ENCODE measurements at regions not wholly inside any gene's neighbourhood (a gene's known extent, or its start where the extent isn't known, plus 50 kb on each side); places are given as distances from the start of the nearest gene placed in this dataset.

DNA sequence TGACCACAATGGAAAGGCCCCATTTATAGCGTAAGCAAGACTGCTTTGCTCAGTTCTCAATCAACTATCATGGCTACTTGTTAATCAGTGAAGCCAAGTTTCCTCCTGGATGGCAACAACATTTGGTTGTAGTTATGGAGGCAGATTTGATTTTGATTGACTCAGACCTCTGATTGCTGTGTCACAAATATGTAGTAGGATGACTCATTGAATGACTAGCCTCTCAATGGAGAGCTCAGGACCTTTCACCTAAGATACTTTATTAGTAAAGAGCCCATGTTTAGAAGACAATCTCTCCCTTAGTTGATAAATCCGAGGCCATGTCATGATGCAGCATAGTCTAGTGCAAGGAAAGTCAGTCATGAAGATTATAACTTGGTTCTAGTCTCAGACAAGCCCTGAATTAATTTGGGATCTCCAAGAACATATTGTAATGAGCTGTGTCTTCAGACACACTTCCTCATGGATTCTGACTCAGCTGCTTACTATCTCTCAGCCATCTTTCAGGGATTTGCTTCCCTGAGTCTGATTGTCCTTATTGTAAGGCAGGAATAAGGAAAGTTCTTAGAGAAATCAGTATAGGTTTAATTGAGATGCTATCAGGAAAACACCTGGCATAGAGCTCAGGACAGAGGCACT lies 397.4 kb upstream of the TMCO5A start:
- no peak overlapping the region for H3K4me3 ChIP-seq (ENCODE audit: low read depth, low read length)
- DNase-seq (ENCODE audit: low read depth): no peak

DNA sequence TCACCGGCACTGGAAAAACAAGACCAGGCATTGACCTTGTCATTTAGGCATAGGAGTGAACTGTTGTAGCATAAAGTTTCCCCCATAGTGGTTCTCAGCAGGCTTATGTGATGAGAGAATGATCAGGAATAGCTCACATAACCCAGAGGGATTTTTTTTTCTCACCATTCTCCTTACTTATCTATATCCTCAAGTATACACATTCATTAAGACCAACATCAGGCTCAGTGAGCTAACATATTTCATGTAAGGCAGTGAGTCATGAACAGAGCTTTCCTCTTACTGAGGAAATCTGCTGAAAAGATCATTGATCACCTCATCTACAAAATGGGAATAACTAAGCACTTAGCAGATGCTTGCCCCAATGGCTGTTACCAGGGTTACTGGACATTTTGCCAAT lies 396.6 kb upstream of the TMCO5A start:
- DNase-seq (ENCODE audit: low read depth): peak; percentile 7
- H3K4me3 ChIP-seq (ENCODE audit: low read depth, low read length): no peak overlapping the region

DNA sequence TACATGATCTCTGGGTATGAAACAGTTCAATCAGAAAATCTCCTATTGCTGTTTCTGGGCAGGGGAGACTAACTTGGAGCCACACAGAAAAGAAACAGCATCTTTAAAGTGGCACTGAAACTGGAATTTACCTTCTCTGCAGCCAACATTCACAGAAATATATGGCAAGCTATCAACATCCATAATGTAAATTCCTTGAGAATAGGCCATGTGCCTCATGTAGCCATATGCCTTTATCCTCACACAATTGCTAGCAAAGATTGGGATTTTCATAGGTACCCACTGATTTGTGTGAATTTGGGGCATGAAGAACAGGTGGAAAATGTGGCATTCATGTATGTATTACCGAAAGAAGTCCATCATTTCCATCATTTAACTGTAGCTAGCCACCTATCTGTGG lies 386.3 kb upstream of the TMCO5A start:
- no peak for DNase-seq (ENCODE audit: low read depth)
- H3K4me3 ChIP-seq (ENCODE audit: low read depth, low read length): no peak overlapping the region

DNA sequence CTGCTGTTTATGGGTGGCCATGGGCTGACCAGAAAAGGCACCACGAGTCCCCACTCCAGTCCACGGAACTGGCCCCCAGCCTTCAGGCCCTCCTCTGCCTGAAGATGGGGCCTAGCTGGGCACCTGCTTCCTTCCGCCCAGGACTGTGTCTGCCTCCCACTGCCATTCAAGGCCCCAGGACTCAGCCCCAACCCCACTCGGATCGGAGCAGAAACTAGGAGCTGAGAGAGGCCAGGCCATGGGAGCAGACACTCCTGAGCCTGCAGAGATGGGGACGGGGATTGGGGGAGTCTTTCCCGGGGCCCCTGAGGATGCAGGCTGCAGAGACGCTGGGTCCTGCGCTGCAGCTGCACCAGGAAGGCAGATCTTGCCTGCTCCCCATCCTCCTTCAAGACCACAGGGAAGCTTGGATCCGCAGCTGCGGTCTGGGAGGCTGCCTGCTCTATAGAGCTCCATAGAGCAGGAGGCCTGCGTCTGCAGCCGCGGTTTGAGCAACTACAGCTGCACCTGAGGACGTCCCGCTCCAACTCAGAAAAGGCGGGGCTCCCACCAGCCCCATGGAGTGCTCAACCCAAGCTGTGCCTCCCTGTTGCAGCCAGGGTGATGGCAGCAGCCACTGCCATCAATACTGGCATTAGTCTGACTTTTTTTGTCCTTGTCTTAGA lies 383.9 kb upstream of the TMCO5A start:
- DNase-seq (ENCODE audit: low read depth): no peak

DNA sequence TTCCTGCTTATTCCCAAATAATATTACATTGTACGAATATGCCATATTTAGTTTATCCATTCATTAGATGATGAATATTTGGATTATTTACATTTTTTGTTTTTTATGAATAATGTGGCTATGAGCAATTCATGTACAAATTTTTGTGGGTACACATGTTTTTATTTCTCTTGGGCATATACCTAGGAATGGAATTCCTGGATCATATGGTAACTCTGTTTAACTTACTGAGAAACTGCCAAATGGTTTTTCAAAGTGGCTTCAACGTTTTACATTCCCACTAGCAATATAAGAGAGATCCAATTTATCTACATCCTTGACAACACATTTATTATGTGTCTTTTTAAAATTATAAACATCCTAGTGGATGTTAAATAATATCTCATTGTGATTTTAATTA lies 362.0 kb upstream of the TMCO5A start:
- DNase-seq (ENCODE audit: low read depth): no peak
- H3K4me3 ChIP-seq (ENCODE audit: low read depth, low read length): no peak overlapping the region

More for the DNA sequence above, 383.9 kb upstream of the TMCO5A start:
- no peak overlapping the region for H3K4me3 ChIP-seq (ENCODE audit: low read depth, low read length)

DNA sequence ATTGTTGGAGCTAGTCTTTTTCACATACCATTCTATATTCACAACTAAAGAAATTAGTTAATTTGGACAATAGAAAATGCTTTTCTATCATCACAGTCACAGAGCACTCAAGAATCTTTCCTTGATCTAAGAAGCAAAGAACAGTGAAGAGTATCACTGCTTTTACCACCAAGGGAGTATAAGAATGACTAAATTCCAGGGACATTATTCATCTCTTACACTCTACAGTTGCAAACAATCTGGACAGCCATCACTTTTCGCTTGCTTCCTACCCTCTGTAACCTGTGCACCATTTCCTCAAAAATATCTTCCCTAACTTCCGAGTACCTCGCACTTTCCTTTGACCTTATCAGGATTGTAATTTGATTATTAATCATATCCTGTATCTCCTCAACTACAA lies 359.5 kb upstream of the TMCO5A start:
- no peak for DNase-seq (ENCODE audit: low read depth)
- no peak overlapping the region for H3K4me3 ChIP-seq (ENCODE audit: low read depth, low read length)

DNA sequence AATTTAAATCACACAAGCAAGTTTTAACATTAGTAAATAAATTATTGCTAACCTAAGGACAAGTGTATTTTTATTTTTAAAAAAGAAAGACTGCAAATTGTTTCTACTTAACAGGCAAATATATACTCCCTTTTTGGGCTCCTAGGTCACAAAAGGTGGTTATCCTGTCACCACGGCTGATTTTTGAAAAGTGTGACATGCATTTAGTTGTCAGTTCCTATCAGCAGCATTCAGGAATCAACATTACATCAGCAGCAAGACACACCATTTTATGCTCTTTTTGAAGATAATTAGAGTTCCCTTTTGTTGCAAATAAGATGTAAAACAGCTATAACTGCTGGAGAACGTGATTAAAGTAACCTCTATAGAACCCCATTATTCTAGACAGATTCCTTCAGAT lies 357.5 kb upstream of the TMCO5A start:
- no peak for DNase-seq (ENCODE audit: low read depth)
- H3K4me3 ChIP-seq (ENCODE audit: low read depth, low read length): no peak overlapping the region

DNA sequence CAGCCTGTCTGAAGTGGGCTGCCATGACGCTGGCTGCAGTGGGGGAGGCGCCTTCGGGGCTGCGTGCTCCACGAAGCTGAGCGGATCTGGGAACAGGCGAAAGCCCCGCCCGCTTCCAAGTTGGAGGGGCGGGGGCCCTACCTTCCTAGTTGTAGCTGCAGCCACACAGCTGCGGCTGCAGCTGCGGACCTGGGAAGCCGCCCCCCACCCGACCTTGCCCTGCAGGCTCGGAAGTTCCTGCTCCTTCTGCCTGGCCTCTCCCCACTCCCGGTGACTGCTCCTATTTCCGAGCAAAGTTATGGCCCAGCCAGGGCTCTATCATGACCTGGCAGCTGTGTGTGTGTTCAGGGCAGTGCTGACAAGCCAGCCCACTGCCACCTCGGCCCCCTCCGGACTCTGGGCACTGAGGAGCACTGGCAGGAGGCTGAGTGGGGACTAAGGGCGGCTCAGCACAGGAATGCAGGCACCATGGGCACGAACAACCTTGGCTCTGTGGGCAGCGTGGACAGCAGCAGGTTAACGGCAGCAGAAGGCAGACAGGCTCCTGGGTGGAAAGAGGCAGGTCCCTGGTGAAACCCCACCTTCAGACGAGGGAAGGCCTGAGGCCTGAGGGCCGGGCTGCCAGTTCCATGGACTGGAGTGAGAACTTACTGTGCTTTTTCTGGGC lies 352.4 kb upstream of the TMCO5A start:
- DNase-seq (ENCODE audit: low read depth): no peak
- no peak overlapping the region for H3K4me3 ChIP-seq (ENCODE audit: low read depth, low read length)

DNA sequence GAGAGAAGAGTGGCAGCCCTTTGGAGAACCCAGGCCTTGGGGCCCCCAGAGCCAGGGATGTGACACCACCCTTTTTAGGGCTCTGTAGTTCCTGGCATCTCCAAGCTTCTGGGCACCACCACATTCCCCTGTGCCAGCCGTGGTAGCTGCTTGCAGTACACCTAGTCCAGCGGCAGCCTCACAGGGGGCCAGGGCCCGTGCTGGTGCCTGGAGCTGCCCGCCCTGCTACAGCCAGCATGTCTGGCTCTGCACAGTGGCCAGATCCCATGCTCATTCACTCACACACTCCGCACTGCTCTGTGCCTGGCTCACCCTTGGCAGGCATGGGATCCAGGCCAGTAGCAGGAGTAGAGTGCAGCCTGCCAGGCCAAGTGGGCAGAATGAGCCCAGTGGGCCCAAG lies 351.6 kb upstream of the TMCO5A start:
- no peak for DNase-seq (ENCODE audit: low read depth)
- no peak overlapping the region for H3K4me3 ChIP-seq (ENCODE audit: low read depth, low read length)

DNA sequence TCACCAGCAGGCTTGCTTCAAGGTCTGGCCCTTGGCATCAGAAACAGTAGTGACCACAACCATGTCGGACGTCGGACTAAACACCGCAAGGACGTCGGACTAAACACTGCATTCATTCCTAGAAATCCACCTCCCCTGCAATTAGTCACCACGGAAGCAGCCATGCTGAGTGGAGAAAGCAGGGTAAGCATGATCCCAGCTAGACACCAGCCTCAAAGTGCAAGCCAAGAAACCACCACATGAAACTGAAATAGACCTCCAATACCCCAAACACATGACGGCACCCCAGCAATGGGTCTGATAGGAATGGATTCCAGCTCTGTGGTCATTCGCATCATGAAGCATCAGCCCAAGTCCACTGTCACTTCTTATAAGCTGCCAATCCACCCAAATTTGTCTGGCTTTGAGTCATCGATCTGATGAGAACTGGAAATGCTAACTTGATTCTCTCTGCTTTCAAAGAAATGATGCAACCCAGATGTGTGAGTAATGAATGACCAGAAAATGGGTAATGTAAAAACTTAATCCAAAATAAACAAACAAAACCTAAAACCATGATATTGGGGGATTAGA lies 348.3 kb upstream of the TMCO5A start:
- H3K4me3 ChIP-seq (ENCODE audit: low read depth, low read length): no peak overlapping the region
- DNase-seq (ENCODE audit: low read depth): peak; percentile 78

DNA sequence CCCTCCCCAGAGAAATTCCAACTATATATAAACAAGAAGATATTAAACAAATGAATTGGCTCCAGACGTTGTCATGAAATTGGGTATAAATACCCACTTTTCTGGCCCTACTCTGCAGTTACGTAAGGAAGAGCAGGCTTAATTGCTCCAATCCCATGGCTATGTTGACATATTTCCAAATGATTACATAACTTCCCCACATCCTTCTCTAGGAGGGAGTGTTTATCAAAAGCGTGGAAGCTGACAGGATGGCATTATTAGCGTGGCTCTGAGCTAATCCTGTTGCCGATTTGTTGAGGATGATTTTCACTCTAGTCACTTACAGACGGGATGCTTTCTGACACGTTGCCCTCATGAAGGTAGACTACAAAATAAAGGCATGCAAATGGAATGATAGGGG lies 347.5 kb upstream of the TMCO5A start:
- no peak overlapping the region for H3K4me3 ChIP-seq (ENCODE audit: low read depth, low read length)
- peak; percentile 9 for DNase-seq (ENCODE audit: low read depth)

DNA sequence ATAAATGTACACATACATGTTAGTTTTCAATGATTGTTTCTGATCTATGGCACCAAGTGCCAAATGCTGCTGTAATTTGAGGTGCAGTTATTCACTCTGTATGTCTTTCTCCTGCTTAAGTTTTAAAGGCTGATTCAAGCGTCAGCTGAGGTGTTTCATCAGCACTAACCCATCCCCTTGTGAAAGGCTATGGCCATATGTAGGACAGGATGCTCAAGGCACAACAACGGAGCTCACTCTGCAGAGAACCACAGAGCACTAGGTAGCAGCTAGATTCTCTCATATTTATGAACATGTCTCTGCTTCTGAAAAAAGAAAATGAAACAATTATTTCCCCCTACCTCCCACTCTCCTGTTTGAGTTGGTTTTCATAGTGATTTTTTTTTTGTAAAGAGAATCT lies 340.0 kb upstream of the TMCO5A start:
- H3K4me3 ChIP-seq (ENCODE audit: low read depth, low read length): no peak overlapping the region
- peak; percentile 6 for DNase-seq (ENCODE audit: low read depth)

DNA sequence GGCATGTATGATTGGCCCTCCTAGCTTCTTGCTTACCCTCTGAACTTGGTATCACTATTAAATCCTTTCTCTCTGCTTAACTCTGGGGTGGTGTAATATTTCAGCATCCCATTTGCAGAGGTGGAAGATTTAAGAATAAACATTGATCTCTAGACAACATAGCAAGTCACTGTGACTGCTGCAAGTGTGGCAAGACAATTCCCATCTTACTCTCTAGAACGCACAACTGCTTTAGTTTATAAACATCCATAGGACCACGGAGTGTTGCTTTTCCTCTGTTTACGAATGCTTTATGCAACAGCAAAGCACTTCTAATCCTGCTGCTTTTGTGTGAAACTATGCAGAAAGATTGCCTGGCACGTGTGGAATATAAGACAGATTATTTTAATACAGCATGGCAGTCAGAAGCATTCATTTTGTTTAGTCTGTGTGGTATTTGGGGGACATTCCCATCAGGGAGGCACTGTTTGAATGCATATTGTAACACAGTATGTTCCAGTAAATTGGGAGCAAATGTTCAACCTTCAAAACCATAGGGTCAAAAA lies 338.9 kb upstream of the TMCO5A start:
- no peak for DNase-seq (ENCODE audit: low read depth)
- H3K4me3 ChIP-seq (ENCODE audit: low read depth, low read length): no peak overlapping the region

DNA sequence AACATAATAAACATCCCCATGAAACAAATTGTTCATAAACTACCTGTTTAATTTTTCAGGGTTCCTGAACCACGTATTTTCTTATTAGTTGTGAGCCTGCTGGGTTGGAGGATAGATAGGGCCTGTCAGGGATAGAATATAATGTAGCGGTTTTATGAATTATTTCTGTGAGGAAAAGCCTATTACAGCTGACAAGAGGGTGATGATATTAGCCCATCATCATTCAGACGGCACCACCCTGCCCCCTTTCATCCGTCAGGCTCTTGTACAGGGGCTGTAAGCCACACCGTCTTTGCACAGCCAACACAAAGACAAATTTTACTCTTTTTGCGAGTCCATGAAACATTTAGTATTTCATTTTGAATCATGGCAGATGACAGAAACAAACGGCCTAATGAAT lies 335.3 kb upstream of the TMCO5A start:
- no peak overlapping the region for H3K4me3 ChIP-seq (ENCODE audit: low read depth, low read length)
- no peak for DNase-seq (ENCODE audit: low read depth)

DNA sequence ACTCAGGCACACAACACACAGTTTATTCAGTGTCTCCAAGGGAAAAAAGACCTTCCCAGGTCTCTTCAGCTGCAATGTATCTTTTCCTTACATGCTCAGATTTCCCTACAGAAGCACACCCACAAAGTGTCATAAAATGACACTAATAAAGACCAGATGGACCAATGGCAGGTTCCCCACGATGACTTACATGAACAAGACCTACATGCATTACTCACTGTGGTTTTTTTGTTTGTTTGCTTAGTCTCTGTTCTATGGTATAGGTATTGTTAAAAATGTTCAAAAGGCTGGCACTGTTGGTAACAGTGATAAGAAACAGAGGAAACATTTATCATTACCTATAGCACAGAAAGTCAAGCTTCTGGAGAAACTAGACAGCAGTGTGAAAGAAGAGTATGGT lies 318.2 kb upstream of the TMCO5A start:
- no peak overlapping the region for H3K4me3 ChIP-seq (ENCODE audit: low read depth, low read length)
- no peak for DNase-seq (ENCODE audit: low read depth)

DNA sequence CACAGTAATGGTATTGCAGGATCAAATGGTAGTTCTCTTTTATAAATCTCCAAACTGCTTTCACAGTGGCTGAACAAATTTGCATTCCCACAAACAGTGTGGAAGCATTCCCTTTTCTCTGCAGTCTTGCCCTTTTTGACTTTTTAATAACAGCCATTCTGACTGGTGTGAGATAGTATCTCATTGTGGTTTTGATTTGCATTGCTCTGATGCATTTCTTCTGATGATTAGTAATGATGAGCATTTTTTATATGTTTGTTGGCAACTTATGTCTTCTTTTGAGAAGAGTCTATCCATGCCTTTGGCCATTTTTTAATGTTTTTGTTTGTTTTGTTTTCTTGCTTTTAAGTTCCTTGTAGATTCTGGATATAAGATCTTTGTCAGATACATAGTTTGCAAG lies 316.1 kb upstream of the TMCO5A start:
- H3K4me3 ChIP-seq (ENCODE audit: low read depth, low read length): no peak overlapping the region
- DNase-seq (ENCODE audit: low read depth): no peak

DNA sequence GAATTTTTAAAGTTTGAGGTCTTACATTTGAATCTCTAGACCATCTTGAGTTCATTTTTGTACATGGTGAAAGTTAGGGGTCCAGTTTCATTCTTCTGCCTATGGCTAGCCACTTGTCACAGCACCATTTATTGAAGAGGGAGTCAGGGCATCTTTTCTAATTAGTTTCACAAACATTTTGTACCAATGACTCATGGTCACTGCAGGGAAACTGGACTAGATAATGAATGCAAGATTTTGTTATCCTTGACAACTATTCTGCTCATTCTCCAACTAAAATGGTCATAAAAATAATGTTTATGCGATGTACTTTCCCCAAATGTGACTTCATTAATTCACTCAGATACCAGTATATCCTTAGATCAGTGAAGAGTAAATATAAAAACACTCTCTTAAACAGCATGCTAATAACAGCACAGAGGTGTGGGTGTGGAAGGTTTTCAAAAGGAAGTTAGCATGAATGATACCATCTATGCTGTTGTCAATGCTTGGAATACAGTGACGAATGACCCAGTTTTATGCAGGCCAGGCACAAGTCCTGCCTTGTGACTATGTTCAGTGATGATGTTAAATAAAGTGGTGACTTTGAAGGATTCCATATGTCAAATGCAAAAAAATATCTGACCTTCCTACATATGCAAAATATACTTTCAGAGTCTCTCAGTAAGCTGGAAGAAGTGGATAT lies 314.9 kb upstream of the TMCO5A start:
- no peak overlapping the region for H3K4me3 ChIP-seq (ENCODE audit: low read depth, low read length)
- no peak for DNase-seq (ENCODE audit: low read depth)

DNA sequence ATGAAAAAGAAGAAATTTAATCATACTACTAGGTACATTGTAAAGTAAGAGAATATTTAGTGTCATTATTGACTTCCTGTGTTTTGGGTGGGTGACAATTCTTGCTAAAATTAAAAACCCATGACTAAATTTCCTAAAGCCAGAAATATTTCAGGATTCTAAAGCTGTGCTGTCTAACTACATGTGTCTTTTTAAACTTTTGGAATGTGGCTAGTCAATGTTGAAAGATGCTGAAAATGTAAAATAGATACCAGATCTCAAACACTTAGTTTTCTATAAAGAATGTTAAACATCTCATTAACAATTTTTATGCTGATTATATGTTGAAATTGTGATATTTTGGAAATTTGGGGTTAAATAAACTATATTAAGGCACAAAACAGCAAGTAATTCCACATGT lies 308.9 kb upstream of the TMCO5A start:
- H3K4me3 ChIP-seq (ENCODE audit: low read depth, low read length): no peak overlapping the region
- no peak for DNase-seq (ENCODE audit: low read depth)

DNA sequence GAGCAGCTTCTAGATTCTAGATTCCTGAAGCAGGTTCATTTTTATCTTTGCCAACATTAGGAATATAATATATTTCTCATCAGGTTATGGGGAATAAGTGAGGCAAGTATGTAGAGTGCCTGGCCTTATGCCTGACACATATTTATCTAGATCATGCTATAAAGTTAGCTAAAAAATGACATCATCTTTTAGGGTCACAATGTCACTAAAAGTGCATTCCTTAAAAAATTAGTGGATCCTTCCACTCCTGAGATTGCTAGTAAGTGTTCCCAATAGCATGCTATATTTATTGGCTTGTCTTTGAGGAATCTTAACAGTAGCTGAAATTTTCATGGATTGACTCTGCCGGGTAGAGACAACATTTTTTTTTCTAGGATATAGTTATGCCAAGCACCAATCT lies 305.9 kb upstream of the TMCO5A start:
- H3K4me3 ChIP-seq (ENCODE audit: low read depth, low read length): no peak overlapping the region
- no peak for DNase-seq (ENCODE audit: low read depth)

DNA sequence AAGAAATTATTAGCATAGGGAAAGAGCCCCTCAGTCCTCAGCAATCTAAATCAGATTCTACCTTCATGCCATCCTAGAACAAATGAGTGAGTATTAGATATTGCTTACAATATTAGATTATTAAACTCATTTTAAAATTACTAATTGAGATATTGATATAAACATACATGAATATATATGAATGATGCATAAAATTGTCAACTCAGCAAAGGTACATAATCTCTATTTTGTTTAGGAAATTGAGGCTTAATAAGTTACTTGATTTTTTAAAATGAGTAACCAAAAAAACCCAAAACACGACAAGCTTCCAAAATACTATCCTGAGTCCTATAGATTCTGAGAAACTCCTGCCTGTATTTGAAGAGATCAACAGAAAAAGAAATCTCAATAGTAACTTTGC lies 297.7 kb upstream of the TMCO5A start:
- DNase-seq (ENCODE audit: low read depth): no peak
- no peak overlapping the region for H3K4me3 ChIP-seq (ENCODE audit: low read depth, low read length)
